ENCODE measurements at regions not wholly inside any gene's neighbourhood (a gene's known extent, or its start where the extent isn't known, plus 50 kb on each side); places are given as distances from the start of the nearest gene placed in this dataset.

DNA sequence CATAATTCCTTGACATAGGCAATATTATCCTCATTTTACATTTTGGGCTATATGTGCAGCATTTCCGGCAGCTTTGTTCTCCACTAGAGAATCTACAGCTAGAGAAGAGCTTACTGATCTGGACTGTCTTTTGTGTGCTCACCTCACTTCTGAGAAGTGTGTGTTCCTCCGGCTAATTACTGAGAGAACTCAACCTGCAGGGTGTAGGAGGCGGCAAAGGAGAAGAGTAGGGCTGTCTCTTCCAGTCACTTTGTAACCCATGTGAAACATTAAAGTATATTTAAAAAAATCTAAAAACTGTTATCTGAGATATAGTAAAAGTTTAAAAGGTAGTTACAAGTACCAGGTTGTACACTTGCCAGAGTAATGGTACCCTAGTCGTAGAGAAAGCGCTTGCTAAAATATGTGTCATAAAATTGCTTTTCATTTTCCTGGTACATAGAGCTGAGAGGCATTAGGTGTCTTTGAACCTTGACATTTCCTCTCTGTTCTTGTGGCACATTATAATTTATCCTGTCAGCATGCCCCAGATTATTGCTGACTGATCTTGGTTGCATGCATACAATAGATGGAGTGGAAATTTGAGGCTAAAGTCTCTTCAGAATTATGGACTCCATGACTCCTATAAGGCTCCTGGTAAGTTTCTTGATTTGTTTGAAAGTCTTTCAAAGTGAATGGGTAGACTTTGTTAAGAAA lies 381.9 kb downstream of the LMO7 start:
- H3K36me3 ChIP-seq (ENCODE audit: control insufficient read depth, insufficient read depth, low read length) = no peaks in the 10 kb centered on the region
- H3K4me3 Mint-ChIP-seq = no peak overlapping the region
- ATAC-seq (ENCODE audit: low read depth in 2 of 2) (no peak), DNase-seq (no peak)
- H3K4me3 ChIP-seq (ENCODE audit: low read depth, low read length) = no peak overlapping the region
- no peaks in the 10 kb centered on the region for H3K4me1 Mint-ChIP-seq
- H3K27me3 Mint-ChIP-seq = no peaks in the 10 kb centered on the region
- H3K27me3 ChIP-seq (ENCODE audit: control insufficient read depth, insufficient read depth, low read length) = no peaks in the 10 kb centered on the region
- H3K36me3 Mint-ChIP-seq = no peaks in the 10 kb centered on the region
- no peaks in the 10 kb centered on the region for H3K9me3 Mint-ChIP-seq
- H3K27ac ChIP-seq (ENCODE audit: insufficient read depth, low read length, poor library complexity, severe bottlenecking) = no peak overlapping the region
- no peaks in the 10 kb centered on the region for H3K4me1 ChIP-seq (ENCODE audit: control insufficient read depth, insufficient read depth, low read length, poor library complexity, severe bottlenecking)
- no peaks in the 10 kb centered on the region for H3K9me3 ChIP-seq (ENCODE audit: control insufficient read depth in 2 of 2, low read length in 2 of 2)
- H3K27ac Mint-ChIP-seq = no peak overlapping the region

DNA sequence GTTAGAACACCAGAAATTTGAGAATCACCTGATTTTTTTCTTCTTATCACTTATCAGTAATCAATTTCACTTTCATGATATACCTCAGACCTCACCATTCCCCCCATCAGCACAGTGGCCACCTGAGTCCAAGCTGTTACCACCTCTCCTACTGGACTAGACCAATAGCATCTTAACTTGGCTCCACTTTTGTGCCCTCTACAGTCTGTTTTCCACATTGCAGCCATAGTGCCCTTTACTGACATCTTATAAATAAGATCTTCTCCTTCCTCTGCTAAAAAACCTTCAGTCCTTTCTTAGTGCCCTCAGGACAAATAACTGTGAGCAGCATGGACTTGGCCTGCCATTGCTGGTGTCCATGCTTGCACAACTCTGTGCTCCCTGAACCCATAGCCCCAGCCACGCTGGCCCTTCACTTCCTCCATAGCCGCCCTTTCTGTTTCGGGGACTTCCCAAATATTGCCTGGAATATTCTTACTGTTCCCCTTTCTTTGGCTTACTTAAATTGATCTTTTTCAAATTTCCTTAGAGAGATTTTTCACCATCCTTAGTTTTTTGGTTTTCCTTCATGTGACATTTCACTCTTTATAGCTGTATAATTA lies 380.8 kb downstream of the LMO7 start:
- no peak overlapping the region for H3K27ac ChIP-seq (ENCODE audit: insufficient read depth, low read length, poor library complexity, severe bottlenecking)
- no peaks in the 10 kb centered on the region for H3K36me3 ChIP-seq (ENCODE audit: control insufficient read depth, insufficient read depth, low read length)
- H3K27me3 Mint-ChIP-seq = no peaks in the 10 kb centered on the region
- no peaks in the 10 kb centered on the region for H3K9me3 ChIP-seq (ENCODE audit: control insufficient read depth in 2 of 2, low read length in 2 of 2)
- no peaks in the 10 kb centered on the region for H3K27me3 ChIP-seq (ENCODE audit: control insufficient read depth, insufficient read depth, low read length)
- no peak overlapping the region for H3K4me3 ChIP-seq (ENCODE audit: low read depth, low read length)
- no peak for ATAC-seq (ENCODE audit: low read depth in 2 of 2)
- no peaks in the 10 kb centered on the region for H3K4me1 Mint-ChIP-seq
- no peaks in the 10 kb centered on the region for H3K36me3 Mint-ChIP-seq
- H3K27ac Mint-ChIP-seq = no peak overlapping the region
- H3K9me3 Mint-ChIP-seq = no peaks in the 10 kb centered on the region
- no peaks in the 10 kb centered on the region for H3K4me1 ChIP-seq (ENCODE audit: control insufficient read depth, insufficient read depth, low read length, poor library complexity, severe bottlenecking)
- no peak overlapping the region for H3K4me3 Mint-ChIP-seq
- peak in 1 of 3 donors; percentile 28 for DNase-seq

DNA sequence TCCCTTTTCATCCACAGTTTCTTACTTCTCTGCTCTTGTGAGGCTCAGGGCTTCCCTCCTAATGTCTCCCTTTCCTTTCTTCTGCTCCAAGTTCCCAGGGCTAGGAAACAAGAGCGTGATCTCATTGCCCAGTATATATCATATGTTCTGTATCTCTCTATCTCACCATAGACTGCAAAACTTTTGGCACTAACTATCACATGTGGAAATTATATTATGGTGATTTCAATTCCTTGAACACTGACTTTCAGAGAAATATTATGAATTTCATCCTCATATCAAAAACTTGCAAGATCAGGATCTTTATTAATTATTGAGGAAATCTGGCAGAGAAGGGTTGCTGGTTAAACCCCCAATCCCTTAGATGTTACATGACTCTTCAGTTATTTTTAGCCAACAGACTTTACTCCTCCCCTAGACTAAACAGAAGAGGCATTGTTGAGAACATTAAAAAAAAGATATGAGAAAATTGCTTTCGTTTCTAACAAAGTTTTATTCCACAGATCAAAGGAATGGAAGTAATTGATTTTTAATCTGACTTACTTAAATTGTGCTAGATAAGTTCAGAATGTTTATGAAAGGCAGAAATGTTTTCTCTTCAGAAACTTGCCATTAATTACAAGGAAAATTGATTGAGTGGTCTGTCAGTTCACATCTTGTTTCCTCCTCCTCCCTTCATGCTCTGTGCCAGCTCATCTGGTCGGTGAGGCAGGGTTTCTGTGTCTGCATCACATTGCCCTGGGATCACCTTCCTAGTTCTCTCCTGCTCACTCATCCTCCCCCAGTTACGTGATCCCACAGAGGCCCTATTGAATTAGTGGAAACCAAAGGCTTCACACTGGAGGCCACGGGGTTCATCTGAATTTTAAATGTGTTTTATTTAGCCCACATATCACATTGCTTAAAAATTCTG lies 378.5 kb downstream of the LMO7 start:
- no peak overlapping the region for H3K27ac ChIP-seq (ENCODE audit: insufficient read depth, low read length, poor library complexity, severe bottlenecking)
- H3K36me3 ChIP-seq (ENCODE audit: control insufficient read depth, insufficient read depth, low read length) = no peaks in the 10 kb centered on the region
- no peak overlapping the region for H3K4me3 ChIP-seq (ENCODE audit: low read depth, low read length)
- ATAC-seq (ENCODE audit: low read depth in 2 of 2) = no peak
- H3K27me3 Mint-ChIP-seq = no peaks in the 10 kb centered on the region
- H3K9me3 Mint-ChIP-seq = no peaks in the 10 kb centered on the region
- H3K27me3 ChIP-seq (ENCODE audit: control insufficient read depth, insufficient read depth, low read length) = no peaks in the 10 kb centered on the region
- no peak overlapping the region for H3K4me3 Mint-ChIP-seq
- no peak for DNase-seq
- H3K27ac Mint-ChIP-seq = no peak overlapping the region
- no peaks in the 10 kb centered on the region for H3K9me3 ChIP-seq (ENCODE audit: control insufficient read depth in 2 of 2, low read length in 2 of 2)
- H3K4me1 Mint-ChIP-seq = no peaks in the 10 kb centered on the region
- H3K4me1 ChIP-seq (ENCODE audit: control insufficient read depth, insufficient read depth, low read length, poor library complexity, severe bottlenecking) = no peaks in the 10 kb centered on the region
- H3K36me3 Mint-ChIP-seq = no peaks in the 10 kb centered on the region

DNA sequence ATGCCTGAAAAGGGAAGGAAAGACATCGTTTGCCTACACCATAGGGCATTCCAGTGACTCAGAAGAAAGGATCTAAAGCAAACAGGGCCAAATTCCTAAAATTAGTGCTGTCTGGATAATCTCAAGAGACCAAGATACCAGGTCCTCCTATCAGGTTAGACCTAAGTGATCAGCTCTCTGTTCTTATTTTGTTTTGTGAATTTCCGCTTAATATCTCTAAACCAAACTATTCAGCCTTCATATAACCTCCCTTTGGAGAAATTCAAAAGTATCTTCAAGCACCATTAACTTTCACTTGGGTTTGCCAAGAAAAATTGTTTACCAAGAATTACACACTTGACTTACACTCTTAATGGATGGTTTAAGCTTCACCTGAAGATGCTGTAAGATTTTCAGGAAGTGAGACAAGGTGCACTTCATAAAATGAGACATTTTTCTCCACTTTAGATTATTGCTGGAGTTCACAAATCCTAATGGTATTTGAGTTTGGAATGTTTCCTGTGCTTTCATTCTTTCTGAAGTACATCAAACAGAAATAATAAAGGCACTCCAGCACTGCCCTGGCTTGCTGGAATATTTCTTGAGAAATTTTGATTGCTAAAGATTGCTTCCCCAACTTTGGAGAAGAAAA lies 376.1 kb downstream of the LMO7 start:
- ATAC-seq (ENCODE audit: low read depth in 2 of 2) = no peak
- no peak overlapping the region for H3K27ac Mint-ChIP-seq
- no peaks in the 10 kb centered on the region for H3K4me1 Mint-ChIP-seq
- H3K4me3 ChIP-seq (ENCODE audit: low read depth, low read length) = no peak overlapping the region
- H3K27ac ChIP-seq (ENCODE audit: insufficient read depth, low read length, poor library complexity, severe bottlenecking) = no peak overlapping the region
- H3K27me3 ChIP-seq (ENCODE audit: control insufficient read depth, insufficient read depth, low read length) = no peaks in the 10 kb centered on the region
- DNase-seq = no peak
- H3K4me1 ChIP-seq (ENCODE audit: control insufficient read depth, insufficient read depth, low read length, poor library complexity, severe bottlenecking) = no peaks in the 10 kb centered on the region
- H3K36me3 Mint-ChIP-seq = no peaks in the 10 kb centered on the region
- no peaks in the 10 kb centered on the region for H3K9me3 ChIP-seq (ENCODE audit: control insufficient read depth in 2 of 2, low read length in 2 of 2)
- H3K36me3 ChIP-seq (ENCODE audit: control insufficient read depth, insufficient read depth, low read length) = no peaks in the 10 kb centered on the region
- no peak overlapping the region for H3K4me3 Mint-ChIP-seq
- no peaks in the 10 kb centered on the region for H3K9me3 Mint-ChIP-seq
- H3K27me3 Mint-ChIP-seq = no peaks in the 10 kb centered on the region

DNA sequence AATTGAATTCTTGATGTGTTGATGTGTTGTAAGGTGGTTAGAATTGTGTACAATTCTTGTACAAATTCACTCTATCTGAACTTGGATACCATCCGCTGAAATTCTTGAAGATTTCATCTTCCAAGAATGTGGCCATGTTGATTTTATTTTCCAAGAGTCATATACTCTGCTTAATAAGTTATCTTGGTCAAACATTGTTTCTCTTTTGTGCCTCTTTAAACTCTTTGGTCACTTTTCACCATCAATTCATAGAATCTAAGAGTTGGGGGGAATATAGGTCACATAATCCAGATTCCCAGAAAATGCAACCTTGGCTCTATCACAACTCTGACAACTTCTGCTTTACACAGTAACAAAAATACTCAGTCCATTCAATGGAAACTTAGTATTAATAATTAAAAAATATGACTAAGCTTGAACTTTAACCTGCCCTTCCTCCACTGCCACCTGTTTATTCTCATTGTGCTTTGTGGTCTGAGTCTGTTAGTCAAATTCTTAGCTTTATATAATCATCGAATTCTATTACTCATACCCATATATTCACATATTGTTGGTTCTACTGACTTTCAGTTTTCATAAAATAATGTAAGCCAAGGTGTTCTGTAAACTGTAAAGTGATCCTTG lies 373.2 kb downstream of the LMO7 start:
- ATAC-seq (ENCODE audit: low read depth in 2 of 2) (no peak), DNase-seq (no peak)
- H3K4me1 Mint-ChIP-seq = no peaks in the 10 kb centered on the region
- Histone ChIP-seq H3K9me3 (ENCODE audit: control insufficient read depth in 2 of 2, low read length in 2 of 2) (no peaks in the 10 kb centered on the region), H3K27me3 (ENCODE audit: control insufficient read depth, insufficient read depth, low read length) (no peaks in the 10 kb centered on the region), H3K27ac (ENCODE audit: insufficient read depth, low read length, poor library complexity, severe bottlenecking) (no peak overlapping the region), H3K4me3 (ENCODE audit: low read depth, low read length) (no peak overlapping the region), H3K36me3 (ENCODE audit: control insufficient read depth, insufficient read depth, low read length) (no peaks in the 10 kb centered on the region), H3K4me1 (ENCODE audit: control insufficient read depth, insufficient read depth, low read length, poor library complexity, severe bottlenecking) (no peaks in the 10 kb centered on the region)
- H3K27me3 Mint-ChIP-seq = no peaks in the 10 kb centered on the region
- H3K9me3 Mint-ChIP-seq = no peaks in the 10 kb centered on the region
- H3K4me3 Mint-ChIP-seq = no peak overlapping the region
- H3K27ac Mint-ChIP-seq = no peak overlapping the region
- H3K36me3 Mint-ChIP-seq = no peaks in the 10 kb centered on the region

DNA sequence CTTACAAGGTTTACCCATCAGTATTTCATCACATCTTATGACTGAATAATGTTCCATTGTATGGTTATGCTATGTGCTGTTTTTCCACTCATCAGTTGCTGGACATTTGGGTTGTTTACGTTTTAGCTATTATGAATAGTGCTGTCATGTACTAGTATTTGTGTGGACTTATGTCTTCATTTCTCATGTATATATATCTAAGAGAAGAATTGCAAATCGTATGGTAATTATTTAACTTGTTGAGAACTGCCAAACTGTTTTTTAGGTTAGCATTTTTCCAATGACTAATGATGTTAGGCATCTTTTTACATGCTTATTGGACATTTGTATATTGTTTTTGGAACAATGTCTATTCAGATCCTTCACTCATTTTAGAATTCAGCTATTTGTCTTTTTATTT lies 368.3 kb downstream of the LMO7 start:
- H3K4me3 Mint-ChIP-seq = no peak overlapping the region
- ATAC-seq (ENCODE audit: low read depth in 2 of 2) (no peak), DNase-seq (no peak)
- no peaks in the 10 kb centered on the region for H3K27me3 ChIP-seq (ENCODE audit: control insufficient read depth, insufficient read depth, low read length)
- no peak overlapping the region for H3K27ac Mint-ChIP-seq
- no peaks in the 10 kb centered on the region for H3K4me1 Mint-ChIP-seq
- H3K36me3 Mint-ChIP-seq = no peaks in the 10 kb centered on the region
- no peak overlapping the region for H3K27ac ChIP-seq (ENCODE audit: insufficient read depth, low read length, poor library complexity, severe bottlenecking)
- no peaks in the 10 kb centered on the region for H3K4me1 ChIP-seq (ENCODE audit: control insufficient read depth, insufficient read depth, low read length, poor library complexity, severe bottlenecking)
- peaks cover 5% of the 10 kb centered on the region for H3K27me3 Mint-ChIP-seq
- H3K36me3 ChIP-seq (ENCODE audit: control insufficient read depth, insufficient read depth, low read length) = no peaks in the 10 kb centered on the region
- H3K9me3 Mint-ChIP-seq = no peaks in the 10 kb centered on the region
- H3K4me3 ChIP-seq (ENCODE audit: low read depth, low read length) = no peak overlapping the region
- no peaks in the 10 kb centered on the region for H3K9me3 ChIP-seq (ENCODE audit: control insufficient read depth in 2 of 2, low read length in 2 of 2)

DNA sequence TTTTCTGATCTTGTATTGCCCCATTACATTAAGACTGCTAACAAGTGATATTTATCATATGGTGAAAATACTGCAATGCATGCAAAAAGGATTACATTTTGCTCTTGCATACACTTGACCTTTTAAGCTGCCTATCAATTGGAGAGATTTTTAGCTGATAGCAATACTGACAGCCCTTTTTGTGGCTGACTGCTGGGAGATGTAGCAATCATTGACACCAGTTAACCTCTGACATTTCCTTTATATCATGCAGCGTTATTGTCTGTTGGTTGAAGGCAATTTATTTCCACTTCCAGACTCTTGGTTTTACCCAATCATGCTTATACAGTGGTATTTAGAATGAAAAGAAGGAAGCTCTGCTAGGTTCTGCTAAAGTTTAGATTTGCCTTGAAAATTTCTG lies 364.0 kb downstream of the LMO7 start:
- Histone ChIP-seq H3K36me3 (ENCODE audit: control insufficient read depth, insufficient read depth, low read length) (no peaks in the 10 kb centered on the region), H3K4me3 (ENCODE audit: low read depth, low read length) (no peak overlapping the region), H3K27me3 (ENCODE audit: control insufficient read depth, insufficient read depth, low read length) (no peaks in the 10 kb centered on the region), H3K4me1 (ENCODE audit: control insufficient read depth, insufficient read depth, low read length, poor library complexity, severe bottlenecking) (no peaks in the 10 kb centered on the region), H3K27ac (ENCODE audit: insufficient read depth, low read length, poor library complexity, severe bottlenecking) (no peak overlapping the region), H3K9me3 (ENCODE audit: control insufficient read depth in 2 of 2, low read length in 2 of 2) (no peaks in the 10 kb centered on the region)
- DNase-seq = no peak
- Mint-ChIP-seq H3K4me3 (no peak overlapping the region), H3K27me3 (peaks cover 9% of the 10 kb centered on the region), H3K9me3 (peaks cover 0 to 3% (median 0%) of the 10 kb centered on the region in 7 donors), H3K27ac (no peak overlapping the region), H3K4me1 (no peaks in the 10 kb centered on the region), H3K36me3 (no peaks in the 10 kb centered on the region)
- ATAC-seq (ENCODE audit: low read depth in 2 of 2) = no peak
